ENCODE measurements at regions not wholly inside any gene's neighbourhood (a gene's known extent, or its start where the extent isn't known, plus 50 kb on each side); places are given as distances from the start of the nearest gene placed in this dataset.

- H3K4me3 ChIP-seq (ENCODE audit: control insufficient read depth, low read depth, low read length) = no peak overlapping the region
- TF ChIP-seq, protein P1, sequence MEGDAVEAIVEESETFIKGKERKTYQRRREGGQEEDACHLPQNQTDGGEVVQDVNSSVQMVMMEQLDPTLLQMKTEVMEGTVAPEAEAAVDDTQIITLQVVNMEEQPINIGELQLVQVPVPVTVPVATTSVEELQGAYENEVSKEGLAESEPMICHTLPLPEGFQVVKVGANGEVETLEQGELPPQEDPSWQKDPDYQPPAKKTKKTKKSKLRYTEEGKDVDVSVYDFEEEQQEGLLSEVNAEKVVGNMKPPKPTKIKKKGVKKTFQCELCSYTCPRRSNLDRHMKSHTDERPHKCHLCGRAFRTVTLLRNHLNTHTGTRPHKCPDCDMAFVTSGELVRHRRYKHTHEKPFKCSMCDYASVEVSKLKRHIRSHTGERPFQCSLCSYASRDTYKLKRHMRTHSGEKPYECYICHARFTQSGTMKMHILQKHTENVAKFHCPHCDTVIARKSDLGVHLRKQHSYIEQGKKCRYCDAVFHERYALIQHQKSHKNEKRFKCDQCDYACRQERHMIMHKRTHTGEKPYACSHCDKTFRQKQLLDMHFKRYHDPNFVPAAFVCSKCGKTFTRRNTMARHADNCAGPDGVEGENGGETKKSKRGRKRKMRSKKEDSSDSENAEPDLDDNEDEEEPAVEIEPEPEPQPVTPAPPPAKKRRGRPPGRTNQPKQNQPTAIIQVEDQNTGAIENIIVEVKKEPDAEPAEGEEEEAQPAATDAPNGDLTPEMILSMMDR (conservative IDR thresholded peaks at IDR 0.05; ENCODE audit: control insufficient read depth, insufficient read depth, low read depth, low read length) = no peak
- no peak for DNase-seq (ENCODE audit: low read depth)
These were observed 114.4 kb upstream of the MLN start for GRCh38 chr6:33918175-33918695.

DNA sequence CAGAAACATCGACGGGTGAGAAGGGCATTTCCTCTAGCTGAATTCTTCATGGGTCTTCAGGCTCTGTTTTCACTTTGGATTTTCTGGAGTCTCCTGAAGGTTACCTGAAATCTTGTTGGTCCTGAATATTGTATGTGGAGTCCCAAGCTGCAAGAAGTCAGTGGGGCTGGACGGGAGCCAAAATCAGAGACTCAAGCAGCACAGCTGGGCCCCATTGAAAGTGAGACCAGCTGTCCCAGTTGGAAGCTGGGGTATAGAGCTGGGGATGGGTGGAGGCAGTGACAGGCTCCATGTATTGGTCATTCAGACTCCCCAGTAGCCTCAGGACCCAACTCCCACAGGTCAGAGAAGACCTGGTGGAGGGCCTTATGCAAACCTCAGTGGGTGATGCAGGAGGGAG lies 111.3 kb upstream of the MLN start:
- TF ChIP-seq, protein P1 (conservative IDR thresholded peaks at IDR 0.05; ENCODE audit: control insufficient read depth, insufficient read depth, low read depth, low read length) = no peak
- DNase-seq (ENCODE audit: low read depth) = peak; percentile 7
- H3K4me3 ChIP-seq (ENCODE audit: control insufficient read depth, low read depth, low read length) = no peak overlapping the region

- TF ChIP-seq, protein P1 (conservative IDR thresholded peaks at IDR 0.05; ENCODE audit: control insufficient read depth, insufficient read depth, low read depth, low read length) = no peak
- no peak for DNase-seq (ENCODE audit: low read depth)
- H3K4me3 ChIP-seq (ENCODE audit: control insufficient read depth, low read depth, low read length) = no peak overlapping the region
These were observed 110.8 kb upstream of the MLN start for GRCh38 chr6:33914645-33915044.

DNA sequence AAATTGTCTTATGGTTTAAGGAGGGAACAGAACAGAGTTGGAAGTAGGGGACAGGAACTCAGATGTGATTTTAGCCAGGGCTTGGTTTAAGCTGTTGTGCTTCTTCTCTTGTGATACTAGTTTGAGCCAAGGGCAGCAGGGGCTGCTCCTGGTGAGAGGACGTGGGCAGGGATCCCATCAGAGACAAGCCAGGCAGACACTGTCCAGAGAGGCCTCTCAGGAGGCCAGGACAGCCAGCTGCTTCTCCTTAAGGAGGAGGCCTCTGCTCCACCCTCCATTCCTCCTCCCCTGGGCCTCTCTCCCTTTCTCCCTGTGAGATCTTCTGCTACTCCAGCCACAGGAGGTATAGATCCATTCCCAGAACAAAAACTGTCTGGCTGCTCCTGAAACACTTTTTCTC lies 108.4 kb upstream of the MLN start:
- TF ChIP-seq, protein P1 (conservative IDR thresholded peaks at IDR 0.05; ENCODE audit: control insufficient read depth, insufficient read depth, low read depth, low read length) = no peak
- DNase-seq (ENCODE audit: low read depth) = no peak
- H3K4me3 ChIP-seq (ENCODE audit: control insufficient read depth, low read depth, low read length) = no peak overlapping the region

DNA sequence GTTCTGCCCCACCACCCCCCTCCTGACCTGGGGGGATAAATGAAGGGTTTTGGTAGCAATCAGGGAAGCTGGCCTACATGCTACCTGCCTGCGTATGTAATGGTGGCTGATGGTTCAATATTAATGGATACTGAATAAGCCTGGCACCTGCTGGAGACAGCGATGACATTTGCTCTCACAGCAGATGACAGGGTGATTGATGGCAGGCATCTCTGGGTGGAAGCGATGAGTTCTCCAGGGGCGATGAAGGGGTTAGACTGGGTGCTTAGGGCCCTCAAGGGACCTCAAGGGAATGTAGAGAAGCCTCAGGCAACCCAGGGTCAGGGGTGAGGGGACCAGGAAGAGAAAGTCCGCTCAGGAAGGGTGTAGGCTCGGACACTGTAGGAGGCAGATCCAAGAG lies 107.7 kb upstream of the MLN start:
- no peak for DNase-seq (ENCODE audit: low read depth)
- H3K4me3 ChIP-seq (ENCODE audit: control insufficient read depth, low read depth, low read length) = no peak overlapping the region
- TF ChIP-seq, protein P1 (conservative IDR thresholded peaks at IDR 0.05; ENCODE audit: control insufficient read depth, insufficient read depth, low read depth, low read length) = no peak

DNA sequence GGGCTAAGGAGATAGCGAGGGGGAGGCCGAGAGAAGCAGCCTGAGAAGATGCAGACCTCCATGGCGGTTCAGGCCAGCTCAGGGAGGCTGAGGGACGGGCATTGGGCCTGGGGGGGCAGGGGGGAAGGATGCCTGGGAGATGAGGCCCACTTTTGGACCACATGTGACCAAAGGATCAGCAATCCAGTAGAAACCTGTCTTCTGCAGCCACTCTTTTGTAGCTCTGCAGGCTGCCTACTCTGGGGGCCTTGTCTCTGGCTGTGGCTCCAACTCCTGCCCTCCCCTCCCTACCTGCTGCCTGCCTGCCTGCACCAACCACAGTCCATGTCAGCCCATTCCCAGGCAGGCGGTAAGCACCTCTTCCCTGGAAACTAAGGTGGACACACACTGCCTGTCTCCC lies 106.8 kb upstream of the MLN start:
- TF ChIP-seq, protein P1 (conservative IDR thresholded peaks at IDR 0.05; ENCODE audit: control insufficient read depth, insufficient read depth, low read depth, low read length) = no peak

DNA sequence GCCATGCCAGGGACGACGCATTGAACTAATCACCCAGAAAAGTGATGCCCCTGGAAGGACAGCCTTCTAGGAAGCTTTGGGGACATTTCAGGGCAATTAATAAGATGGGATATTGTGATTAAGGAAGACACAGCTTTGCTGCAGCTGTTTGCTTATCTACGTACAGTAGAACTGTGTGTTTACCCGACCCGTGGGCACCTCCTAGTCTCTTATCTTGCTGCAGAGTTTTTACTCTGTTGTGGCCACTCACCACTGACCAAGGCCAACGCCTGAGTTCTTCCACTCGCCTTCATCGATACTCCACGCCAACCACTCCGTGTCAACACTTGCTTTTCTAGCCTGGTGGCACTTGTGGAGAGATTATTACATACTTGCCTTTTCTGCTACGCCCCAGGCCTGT lies 105.9 kb upstream of the MLN start:
- TF ChIP-seq, protein P1 (conservative IDR thresholded peaks at IDR 0.05; ENCODE audit: control insufficient read depth, insufficient read depth, low read depth, low read length) = no peak
- no peak for DNase-seq (ENCODE audit: low read depth)
- H3K4me3 ChIP-seq (ENCODE audit: control insufficient read depth, low read depth, low read length) = no peak overlapping the region

More for the DNA sequence above, 106.8 kb upstream of the MLN start:
- no peak for DNase-seq (ENCODE audit: low read depth)
- H3K4me3 ChIP-seq (ENCODE audit: control insufficient read depth, low read depth, low read length) = no peak overlapping the region

Measured in fibroblast of mammary gland (primary cell).